HS-5 (cell line): ENCODE measurements at regions not wholly inside any gene's neighbourhood (a gene's known extent, or its start where the extent isn't known, plus 50 kb on each side); places are given as distances from the start of the nearest gene placed in this dataset.
A peak's percentile ranks its signal among the peaks of the same experiment; 100 is the strongest.
"Not testable (repeated sequence)": the region's sequence is repeated elsewhere in the genome, so short reads cannot be mapped to it uniquely, and the experiment has no call there.

Experiments used
- DNase-seq: peaks from one replicate; pipeline ENCODE4 v3.0.0-alpha.2; 2012; ENCODE audit warnings: low read depth

DNA sequence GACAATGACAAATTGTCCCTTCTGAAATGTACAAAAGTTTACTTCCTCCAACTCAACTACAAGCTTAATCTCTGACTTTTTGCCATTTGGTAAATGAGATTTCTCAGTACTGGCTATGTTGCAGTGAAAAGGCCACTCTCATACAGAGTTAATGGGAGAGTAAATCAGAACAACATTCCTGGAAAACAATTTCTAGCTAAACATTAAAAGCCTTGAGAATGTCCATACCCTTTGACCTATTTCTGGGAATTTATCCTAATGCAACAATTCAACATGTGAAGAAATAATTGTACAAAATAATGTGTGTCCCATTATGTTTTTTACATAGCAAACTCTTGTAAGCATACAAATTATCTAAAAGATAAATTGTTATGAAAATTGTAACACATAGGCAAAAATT is 56.3 kb upstream of the SPEF2 start:
- DNase-seq, result no peak

DNA sequence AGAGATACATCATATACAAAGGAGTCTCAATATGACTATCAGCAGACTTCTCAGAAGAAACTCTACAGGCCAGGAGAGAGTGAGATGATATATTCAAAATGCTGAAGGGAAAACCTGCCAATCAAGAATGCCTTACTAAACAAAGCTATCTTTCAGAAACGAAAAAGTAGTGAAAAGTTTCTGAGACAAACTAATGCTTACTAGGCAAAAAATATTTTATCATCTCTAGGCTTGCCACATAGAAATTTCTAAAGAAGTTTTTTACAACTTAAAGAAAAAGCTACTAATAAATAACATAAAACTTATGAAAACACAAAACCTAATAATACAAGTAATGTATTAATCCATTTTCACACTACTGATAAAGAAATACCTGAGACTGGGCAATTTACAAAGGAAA is 59.9 kb upstream of the SPEF2 start:
- no peak for DNase-seq

DNA sequence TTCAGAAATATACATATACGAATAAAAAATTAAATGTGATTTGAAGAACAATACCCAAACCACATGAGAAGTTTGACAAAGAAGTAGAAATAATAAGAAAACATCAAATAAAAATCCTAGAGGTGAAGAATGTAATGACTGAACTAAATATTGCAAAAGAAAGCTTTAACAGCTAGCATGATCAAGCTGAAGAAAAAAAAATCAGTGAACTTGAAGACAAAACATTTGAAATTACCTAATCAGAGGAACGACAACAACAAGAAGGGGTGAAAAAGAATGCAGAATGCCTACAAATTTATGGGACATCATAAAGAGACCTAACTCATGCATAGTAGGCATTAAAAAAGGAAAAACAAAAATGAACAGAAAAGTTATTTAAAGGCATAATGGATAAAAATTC is 60.5 kb upstream of the SPEF2 start:
- no peak for DNase-seq

DNA sequence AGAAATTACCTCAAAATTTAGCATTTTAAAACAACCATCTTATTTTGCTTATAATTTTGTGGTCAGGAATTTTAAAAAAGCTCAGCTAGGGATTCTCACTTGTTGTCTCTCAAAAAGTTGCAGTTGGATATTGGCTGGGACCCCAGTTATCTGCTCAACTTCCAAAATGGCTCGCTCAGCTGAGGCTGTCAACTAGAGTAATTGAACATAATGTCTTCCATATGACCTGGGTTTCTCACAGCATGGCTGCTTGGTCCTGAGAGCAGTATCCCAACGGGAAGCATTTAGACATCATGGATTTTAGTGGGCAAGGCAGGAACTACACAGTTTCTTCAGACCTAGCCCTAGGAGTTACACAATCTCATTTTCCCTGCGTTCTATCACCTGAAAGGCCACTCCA is 63.6 kb upstream of the SPEF2 start:
- DNase-seq, result no peak

DNA sequence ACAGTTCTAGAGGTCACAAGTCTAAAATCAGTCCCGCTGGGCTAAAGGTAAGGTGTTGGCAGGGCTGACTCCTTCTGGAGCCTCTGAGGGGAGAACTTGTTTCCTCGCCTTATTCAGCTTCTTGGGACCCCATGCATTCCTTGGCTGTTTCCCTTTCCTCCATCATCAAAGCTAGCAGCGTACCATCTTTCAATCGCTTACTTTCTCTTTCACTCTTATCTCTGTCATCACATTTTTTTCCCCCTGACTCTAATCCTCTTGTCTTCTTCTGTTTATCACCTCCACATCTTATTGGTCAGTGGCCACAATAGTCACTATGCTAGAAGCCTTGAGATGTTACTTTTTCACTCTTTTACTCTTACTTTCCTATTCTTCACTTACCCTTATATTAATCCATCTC is 72.5 kb upstream of the SPEF2 start:
- no peak for DNase-seq

DNA sequence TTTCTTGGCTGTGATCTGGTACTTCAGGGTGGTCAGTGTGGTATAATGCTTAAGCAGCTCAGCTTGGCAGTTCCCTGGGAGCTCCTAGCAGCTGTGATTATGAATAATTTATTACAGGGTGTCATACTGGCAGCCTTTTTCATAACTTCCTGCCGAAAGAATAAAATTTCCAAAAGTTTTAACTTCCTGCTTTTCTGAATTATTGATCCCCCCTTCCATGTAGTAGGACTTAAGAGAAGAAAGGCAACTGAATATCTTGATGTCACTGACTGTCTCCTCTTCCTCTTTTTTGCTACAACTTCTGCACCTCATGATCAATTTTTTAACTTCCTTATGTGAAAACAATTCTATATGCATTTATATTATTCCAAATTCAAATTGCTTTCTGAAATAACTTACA is 74.3 kb upstream of the SPEF2 start:
- no peak for DNase-seq

DNA sequence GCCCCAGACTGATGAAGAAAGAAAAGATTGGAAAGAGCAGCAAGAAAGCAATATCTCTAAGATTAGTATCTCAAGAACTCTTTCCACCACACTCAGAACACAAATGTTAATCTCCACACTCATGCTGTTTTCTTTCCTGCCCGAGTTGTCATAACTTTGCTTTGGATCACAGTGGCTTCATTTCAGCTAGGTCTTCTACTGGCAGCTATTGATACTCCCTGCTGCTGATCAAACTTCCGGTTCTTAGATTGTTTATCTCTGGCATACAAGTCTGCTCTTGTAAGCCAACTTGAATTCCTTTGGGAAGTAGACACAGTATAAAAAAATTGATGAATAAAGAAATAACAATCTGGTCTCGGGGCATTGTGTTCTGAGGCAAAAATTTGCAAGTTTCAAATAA is 77.7 kb upstream of the SPEF2 start:
- DNase-seq, result no peak

DNA sequence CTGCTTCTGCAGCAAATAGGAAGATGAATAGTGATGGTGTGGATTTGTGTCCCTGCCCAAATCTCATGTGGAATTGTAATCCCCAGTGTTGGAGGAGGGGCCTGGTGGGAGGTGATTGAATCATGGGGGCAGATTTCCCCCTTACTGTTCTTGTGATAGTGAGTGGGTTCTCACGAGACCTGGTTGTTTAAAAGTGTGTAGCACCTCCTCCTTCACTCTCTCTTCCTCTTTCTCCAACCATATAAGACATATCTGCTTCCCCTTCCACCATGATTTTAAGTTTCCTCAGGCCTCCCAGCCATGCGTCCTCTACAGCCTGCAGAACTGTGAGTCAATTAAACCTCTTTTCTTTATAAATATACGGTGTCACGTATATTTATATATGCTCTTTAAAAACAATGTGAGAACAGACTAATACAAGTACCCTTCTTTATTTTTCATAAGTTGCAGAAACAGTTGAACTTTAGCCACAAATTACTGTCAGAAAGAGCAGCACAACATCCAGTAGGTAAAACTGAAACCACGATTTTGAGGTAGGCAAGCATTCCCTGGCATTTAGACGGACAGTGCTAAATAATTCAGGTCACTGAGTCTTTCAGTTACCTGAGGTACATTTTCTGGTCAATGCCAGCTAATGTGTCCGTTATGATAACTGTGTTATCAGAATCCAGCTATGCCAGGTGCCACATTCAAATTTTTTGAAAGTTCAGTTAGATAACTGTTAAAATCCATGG is 79.3 kb upstream of the SPEF2 start:
- no peak for DNase-seq

DNA sequence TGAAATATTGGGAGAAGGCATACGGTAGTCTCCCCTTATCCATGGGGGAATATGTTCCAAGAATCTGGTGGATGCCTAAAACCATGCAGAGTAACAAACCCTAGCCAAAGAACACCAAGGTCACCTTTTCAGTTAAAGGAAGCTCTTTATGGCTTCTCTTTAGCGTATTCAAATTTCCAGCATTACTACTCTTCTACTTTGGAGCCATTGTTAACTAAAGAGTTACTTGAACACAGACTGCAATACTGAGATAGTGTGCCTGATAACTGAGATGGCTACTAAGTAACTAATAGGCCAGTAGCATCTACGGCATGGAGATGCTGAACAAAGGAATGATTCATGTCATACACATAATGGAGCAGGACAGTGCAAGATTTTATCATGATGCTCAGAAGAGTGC is 84.5 kb upstream of the SPEF2 start:
- DNase-seq, result no peak

DNA sequence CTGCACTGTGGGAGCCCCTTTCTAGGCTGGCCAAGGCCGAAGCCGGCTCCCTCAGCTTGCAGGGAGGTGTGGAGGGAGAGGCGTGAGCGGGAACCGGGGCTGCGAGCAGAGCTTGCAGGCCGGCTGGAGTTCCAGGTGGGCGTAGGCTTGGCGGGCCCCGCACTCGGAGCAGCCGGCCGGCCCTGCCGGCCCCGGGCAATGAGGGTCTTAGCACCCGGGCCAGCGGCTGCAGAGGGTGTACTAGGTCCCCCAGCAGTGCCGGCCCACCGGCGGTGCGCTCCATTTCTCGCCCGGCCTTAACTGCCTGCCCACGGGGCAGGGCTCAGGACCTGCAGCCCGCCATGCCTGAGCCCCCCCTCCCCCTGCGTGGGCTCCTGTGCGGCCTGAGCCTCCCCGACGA is 86.1 kb upstream of the SPEF2 start:
- not testable (repeated sequence) for DNase-seq

DNA sequence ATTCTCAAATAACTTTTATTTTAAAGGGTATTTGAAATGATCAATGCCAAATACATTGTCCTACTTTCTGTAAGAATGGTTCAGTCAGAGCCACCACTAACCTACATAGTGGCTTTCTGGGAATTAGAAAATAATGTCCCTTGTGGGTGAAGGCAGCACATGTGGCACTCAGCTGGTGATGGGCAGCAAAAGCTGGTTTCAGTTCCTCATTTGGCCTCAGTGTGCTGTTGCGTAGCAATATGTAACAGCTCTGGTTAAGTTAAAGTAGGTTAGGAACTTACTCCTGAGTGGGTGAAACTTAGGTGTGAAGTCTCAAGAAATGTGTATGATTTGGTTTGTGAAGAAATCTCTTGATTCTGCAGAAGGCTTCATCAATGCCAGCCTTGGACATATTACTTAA is 99.6 kb upstream of the SPEF2 start:
- no peak for DNase-seq

DNA sequence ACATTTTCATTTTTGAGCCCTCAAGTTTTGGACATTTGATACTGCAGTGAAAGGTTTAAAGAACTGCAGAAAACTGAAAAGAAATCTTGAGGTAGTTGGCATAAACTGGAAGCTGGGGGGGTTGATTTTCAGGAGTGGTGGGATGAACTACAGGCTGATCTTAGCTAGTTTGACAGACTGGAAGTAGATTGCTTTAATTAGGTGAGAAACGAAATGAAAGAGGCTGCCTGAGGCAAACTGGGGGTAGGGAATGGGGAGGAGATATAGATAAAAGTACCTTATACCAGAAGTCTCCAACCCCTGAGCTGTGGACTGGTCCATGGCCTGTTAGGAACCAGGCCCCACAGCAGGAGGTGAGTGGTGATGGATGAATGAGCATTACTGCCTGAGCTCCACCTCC is 101.4 kb upstream of the SPEF2 start:
- DNase-seq, result no peak

DNA sequence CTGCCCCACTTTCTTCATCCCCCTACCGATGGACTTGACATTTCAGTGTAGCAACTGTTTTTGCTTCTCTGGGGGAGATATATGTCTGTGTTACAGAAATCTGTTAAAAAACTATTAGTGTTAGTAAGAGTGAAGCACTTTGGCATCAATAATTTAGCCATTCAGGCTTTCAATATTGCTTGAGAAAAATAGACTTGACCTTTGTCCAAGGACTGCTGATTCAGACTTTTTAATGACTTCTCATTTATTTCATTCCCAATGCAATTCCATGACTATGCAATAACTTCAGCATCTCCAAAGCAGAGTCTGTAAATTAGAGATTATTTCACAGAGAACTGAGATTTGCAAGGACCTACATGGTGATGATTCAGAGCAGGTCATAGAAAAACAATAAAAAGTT is 104.1 kb upstream of the SPEF2 start:
- no peak for DNase-seq

DNA sequence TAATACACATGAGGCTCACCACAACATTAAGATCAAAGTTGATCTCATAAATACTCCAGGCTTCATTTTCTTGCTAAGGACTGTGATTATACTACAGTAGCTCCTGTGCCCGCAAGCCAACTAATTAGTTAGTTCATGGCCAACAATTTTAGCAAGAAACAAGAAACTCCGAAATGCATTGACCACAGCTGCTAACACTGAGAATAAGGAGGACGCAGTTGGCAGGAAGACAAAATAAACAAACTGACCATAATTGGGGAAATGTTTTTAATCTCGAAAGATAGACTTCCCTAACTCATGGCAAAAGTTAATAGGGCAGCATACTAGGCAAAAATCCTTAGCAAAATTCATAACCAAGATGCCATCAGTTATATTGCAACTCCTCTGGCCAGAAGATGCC is 115.5 kb upstream of the SPEF2 start:
- DNase-seq, result no peak

DNA sequence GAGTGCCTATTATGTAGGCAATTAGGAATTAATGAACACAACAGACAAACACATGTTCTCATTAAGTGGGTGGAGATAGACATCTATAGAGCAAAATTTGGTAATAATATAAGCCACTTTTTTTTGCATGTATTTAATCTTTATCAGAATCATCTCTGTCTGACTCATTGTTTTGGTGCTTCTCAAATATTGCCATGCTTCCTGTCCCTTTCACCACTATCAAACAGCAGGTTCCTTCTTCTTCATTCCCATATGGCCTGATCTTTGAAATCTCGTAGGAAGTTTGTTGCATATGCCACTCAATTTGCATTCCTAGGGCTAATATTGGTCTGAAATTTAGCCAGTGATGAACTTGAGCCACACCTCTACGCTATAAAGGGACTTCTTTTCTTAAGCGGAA is 128.9 kb upstream of the SPEF2 start:
- no peak for DNase-seq

DNA sequence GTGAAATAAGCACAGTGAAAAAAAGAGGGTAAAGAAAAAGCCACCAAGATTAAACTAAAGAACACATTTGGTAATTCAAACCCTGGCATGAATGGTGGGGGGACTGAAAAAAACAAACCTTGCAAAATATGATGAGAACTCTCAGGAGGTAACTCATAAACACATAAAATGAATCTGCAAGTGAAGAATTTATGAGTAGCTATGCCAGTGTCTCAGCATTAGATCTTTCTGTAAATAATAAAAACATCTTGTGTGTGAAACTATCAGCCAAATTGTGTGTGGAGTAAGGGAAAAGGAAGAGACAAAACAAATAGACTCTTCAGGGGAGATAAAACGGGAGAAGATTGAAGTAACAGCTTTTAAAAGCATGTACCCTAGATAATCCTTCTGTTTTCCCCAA is 129.6 kb upstream of the SPEF2 start:
- no peak for DNase-seq

DNA sequence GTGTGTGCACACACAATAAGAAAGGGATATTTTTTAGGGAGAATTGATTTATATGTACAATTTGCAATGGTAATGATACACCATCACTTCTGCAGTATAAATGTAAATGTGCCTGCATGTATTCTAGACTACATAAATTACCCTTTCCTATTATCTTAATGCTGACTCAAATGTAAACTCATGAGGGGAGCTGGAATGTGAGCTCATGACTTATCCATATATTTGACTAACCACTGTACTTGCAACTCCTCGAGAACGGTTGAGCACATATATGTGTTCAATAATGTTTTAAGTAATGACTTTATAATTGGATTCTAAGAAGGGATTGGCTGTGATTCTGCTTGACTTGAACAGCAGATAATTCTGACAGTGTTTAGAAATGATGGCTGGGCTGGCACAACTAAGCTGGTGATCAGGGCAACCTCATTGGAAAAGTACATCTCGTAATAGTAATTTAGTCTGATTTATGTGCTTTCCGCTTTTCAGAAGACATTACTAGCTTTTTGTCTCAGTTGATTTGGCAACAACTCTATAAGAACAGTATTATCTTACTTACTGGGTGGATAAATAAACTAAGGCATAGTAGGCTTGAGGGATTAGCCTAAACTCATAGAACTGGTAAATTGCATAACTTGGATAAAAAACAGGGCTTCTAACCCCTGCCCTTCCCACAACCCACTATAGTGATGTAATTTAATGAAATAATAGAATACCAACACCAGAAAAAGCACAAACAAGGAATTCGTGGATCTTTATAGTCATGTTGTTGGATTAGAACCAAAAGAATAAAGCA is 130.2 kb upstream of the SPEF2 start:
- no peak for DNase-seq

DNA sequence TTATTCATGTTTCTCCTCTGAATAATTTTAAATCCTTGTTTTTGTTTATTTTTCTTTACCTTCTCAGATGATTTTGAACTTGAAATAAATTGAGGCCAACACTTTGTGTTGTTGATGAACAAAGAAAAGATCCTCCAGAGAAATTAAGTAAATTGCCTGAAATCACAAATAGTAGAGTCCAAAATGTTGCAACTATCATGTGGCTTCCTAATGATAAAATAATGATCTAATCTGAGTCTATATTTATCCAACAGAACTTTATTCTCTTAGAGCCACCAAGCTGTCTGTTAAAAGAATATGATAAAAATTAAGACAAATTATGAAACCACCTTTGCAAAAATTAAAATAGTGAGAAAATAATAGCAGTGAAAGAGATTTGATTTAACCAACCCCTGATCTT is 132.2 kb upstream of the SPEF2 start:
- DNase-seq, result no peak

DNA sequence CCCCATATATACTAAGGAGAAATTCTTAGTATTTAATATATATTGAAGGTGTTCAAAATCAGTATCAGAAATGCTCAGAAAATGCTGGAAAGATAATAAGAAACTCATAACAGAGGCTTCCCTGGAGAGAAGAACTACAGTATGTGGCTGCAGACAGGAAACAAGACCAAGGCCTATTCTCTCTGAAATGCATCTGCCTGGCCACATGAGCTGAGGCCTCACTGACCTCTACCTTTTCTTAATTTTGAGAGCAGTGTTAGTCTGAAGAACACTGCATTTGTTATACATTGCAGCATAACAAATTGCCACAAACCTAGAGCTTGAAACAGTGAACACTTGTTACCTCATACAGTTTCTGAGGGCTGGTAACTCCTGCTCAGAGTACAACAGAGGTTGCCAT is 133.4 kb upstream of the SPEF2 start:
- no peak for DNase-seq

DNA sequence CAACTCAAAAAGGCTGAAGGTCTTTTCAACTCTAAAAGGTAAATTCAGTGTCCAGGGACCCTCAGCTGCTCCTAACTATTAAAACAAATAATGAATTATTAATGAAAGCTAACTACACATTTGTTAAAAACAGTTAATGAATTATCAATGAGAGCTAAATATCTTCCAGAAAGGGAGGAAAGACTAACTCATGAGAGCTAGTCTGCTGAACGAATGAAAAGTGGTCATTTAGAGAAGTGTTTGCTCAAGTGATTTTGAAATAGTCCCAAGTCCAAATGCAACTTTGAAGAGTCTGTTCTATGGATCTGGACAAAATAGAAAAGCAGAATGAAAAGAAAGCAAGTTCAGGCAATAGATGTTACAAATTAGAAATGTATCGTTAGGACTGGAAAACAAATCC is 133.9 kb upstream of the SPEF2 start:
- DNase-seq, result no peak

DNA sequence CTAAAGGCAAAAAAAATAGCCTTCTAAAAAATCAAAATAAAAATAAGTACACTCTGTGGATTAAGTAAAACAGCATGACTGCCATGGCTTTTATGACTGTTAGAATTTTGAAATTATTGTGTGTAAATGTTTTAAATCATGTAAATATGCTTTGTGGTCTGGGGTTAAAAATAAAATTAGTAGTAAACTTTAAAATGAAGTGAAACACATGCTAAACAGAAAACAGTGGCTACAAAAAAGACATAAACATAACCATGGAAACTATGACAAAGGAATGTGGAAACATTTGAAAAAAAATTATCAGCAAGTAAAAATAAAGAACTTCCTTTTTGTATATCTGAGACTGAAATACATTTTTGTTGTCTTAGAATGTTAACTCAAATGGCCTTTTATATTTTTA is 134.5 kb upstream of the SPEF2 start:
- no peak for DNase-seq

DNA sequence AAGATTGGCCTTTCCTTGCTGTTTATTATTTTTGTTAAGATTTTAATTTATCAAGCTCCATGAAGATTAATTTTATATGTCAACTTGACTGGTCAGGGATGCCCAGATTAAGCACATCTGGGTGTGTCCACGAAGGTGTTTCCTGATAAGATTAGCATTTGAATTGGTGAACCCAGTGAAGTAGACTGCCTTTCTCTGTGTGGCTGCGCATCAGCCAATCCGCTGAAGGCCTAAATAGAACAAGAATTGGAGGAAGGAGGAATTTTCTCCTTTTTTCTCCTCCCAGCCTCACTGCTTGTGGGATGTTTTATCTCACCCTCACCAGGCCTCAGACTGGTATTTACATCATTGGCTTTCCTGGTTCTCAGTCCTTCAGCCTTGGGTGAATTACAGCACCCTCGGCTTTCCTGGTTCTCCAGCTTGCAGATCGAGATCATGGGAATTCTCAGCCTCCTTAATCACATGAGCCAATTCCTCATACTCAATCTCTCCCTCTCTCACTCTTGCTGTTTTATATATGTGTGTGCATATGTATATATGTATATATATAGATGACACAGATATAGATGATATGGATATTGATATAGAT is 135.4 kb upstream of the SPEF2 start:
- DNase-seq, result no peak

DNA sequence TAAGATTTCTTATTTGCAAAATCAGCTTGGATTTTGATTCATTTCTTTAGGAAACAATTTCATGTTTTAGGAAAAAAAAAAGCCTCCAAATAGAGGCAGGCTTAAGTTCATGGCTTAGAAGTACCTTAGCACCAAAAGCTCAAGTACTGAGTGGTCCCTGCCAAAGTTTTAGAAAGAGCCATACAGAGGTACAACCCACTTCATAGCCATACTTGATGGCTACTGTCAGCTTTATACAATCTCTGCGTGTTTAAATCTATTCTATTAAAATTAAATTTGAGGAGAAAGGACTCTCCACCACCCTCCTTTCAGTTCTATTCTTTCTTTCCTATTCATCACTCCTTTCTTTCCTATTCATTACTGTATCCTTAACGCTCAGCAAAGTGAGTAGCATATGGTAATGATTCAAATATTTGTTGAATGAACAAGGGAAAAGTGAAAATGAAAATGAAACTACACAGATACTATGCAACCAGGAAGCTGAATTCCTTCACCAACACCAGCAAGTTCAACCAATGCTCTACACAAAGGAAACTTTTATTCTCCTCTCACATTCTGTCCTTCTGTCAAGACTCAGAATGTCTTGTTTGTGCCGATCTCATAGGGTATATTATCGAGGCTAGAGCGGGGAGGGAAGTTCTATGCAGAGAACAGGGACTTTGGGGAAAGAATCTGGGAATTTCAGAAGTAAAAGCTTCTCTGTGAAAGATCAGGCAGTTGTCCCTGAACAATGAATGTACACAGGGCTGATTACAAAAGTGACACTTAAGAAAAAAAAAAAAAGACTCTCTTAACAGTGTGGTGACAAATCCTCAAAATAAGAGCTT is 138.6 kb upstream of the SPEF2 start:
- peak; percentile 44 for DNase-seq
